ENCODE measurements at regions not wholly inside any gene's neighbourhood (a gene's known extent, or its start where the extent isn't known, plus 50 kb on each side); places are given as distances from the start of the nearest gene placed in this dataset.

GRCh38 chr1:30345491-30346130, 377.8 kb downstream of the MATN1 start:
- peak in 1 of 2 experiments; percentile 36 for DNase-seq

DNA sequence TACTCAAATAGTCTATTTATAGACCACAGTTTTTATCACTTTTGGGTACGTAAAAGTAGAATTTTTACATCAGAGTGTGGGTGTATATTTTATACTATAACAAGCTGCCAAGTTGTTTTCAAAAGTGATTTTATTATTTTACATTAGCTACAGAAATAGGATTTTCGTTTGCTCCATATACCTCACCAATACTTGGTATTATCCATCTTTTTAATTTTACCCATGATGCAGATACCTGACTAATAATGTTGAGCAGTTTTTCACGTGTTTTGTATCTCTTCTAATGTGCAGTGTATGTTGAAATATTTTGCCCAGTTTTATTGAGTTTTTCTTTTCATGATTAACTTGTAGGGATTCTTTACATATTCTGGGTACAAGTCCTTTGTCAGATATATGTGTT, 379.8 kb downstream of the MATN1 start:
- DNase-seq, result no peak

DNA sequence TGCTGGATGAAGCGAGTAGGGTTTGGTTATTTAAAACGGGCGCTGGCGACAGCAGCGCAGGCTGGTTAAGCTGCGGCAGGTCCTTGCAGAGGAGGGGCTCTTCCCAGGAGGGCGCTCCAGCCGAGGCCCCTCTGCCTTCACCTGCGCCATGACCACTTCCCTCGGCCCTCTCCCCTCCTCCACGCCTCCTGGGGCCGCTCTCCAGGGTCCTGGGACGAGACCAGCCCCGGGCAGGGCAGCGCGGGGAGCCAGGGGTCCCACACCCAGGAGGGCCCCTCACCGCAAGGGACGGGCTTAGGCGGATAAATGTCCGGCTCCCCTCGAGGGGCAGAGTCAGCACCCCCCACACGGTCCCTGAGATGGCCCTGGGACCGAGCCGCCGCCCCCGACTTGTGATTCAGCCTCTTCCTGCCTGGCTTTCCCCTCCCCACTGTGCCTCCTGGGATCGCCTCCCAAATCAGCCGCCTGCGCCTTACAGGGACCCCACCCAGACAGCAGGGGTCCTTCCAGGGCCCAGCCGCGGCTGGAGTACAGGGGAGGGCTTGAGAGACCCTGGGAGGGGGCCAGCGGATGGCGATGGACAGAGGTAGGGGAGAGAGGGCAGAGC, 380.7 kb downstream of the MATN1 start:
- DNase-seq, result no peak

- DNase-seq, result no peak
Measured at GRCh38 chr1:30340934-30341333, 382.5 kb downstream of the MATN1 start.

DNA sequence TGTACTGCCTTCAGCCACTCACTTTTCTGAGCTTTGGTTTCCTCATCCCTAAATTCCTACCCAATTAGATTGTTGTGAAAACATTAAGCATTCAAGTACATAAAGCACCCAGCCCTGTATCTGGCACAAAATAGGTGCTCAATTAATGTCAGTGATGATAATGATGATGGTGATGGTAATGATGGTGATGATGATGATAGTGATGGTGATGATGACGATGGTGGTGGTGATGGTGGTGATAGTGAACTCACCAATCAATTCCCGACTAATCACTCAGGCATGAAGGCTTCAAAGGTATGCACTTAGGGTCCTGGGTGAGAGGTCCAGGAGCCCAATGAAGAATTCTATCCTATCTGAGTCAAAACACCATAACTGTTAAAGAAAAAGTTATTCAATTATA, 383.5 kb downstream of the MATN1 start:
- no peak for DNase-seq

- no peak for DNase-seq
Measured at GRCh38 chr1:30338765-30339164, 384.6 kb downstream of the MATN1 start.

GRCh38 chr1:30337324-30337620, 386.1 kb downstream of the MATN1 start:
- no peak for DNase-seq

GRCh38 chr1:30336550-30337323, 386.6 kb downstream of the MATN1 start:
- DNase-seq, result no peak

DNA sequence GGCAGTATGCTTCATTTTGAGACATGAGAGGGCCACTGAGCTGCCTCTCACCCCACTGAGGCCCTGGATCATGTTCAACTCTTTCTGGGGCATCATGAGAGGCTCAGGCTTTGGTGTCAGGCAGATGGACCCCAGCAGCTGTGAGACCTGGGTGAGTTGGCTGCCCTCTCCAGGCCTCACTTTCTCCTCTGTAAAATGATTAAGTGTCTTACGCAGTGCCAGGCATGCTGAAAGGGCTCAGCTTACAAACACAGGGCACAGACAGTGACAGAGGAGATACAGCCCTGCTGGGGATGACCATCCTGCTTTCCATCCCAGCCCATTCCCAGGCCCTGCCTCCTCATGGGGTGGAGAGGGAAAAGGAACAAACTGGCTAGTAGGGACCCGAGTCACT, 387.4 kb downstream of the MATN1 start:
- DNase-seq, result no peak

DNA sequence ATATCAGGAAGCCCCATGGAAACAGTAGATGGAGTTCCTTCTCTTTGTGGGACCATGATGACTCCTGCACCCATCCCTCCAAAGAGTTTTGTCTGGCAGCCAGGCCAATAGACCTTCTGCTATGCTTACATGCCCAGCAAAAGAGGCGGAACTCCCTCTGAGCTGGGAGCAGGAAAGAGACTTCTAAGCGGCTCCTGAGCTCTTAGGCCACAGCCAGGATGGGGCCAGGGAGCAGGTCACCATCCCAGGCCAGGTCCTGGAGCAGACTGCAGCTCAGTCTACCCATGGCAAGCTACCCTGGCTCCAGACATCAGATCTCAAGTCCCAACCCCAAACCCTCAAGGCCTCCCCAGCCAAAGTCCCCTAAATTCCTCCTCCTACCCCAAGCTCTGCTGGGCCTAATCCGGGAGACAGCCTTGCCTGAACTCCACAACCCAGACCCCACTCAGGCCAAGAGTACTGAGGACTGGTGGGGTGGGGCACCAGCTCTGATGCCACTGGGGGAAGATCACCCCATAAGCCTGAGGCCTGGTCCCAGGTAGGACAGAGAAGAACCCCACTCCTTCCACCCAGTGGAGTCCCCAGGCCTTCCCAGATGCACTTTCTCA, 387.9 kb downstream of the MATN1 start:
- no peak for DNase-seq

DNA sequence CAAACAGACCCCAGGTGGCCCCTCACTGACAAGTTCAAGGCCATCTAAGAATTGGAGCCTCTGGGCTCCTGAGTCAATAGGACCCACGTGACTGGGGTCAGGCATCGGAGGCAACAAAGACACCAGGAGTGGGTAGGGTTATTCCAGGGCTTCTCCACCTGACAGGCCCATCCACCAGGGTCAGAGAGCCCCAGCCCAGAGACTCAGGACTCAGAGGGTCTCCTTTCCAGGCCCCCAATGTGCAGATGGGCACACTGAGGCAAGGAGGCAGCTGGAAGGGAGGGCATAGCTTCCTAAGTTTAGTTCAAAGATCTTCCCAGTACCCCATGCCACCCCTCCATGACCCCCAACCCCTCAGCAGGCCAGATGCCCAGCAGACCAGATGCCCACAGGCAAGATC, 388.6 kb downstream of the MATN1 start:
- DNase-seq, result no peak

DNA sequence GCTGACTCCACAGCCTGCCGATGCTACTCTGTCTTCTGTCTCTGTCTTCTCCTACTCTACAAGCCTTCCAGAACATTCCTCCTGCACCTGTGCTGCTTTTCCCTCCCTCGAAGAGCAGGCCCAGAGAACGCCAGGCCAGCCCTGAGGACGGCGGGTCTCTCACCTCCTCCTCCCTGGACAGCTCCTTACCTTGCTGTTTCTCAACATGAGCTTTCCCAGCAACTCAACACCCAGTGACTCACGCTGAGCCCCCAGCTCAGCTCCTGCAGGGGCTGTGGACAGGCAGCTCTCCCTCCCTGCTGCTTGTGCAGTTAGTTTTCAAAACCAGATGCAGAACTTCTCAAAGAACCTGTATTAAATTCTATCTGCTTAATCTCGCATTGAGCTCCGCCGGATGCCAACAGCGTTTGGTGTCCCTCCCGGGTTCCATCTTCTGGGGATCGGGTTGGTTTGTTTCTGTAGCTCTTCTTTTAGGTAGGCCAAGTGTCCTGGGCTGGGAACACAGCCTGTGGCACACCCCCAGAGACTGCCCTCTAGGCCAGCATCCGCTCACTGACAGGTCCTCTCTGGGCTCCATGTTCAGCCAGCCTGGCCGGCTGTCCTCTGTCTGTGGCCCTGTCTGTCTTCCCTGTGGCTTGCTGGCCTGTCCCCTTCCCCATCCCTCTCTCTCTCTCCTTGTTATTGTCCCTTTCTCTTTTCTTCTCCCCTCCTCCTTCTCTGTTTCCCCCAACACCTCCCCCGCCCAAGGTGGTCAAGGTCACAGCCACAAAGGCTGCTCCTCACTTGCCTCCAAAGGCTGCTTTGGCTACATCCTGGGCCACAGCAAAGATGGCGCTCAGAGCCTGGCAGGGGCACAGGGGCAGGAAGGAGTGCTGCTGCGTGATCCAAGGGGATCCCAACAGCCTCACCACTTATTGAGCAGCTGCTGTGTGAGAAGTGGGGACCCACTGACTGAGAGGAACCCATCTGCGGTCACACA, 391.0 kb downstream of the MATN1 start:
- no peak for DNase-seq

GRCh38 chr1:30331415-30332065, 391.8 kb downstream of the MATN1 start:
- no peak for DNase-seq

- no peak for DNase-seq
Measured at GRCh38 chr1:30330644-30331043, 392.7 kb downstream of the MATN1 start.

DNA sequence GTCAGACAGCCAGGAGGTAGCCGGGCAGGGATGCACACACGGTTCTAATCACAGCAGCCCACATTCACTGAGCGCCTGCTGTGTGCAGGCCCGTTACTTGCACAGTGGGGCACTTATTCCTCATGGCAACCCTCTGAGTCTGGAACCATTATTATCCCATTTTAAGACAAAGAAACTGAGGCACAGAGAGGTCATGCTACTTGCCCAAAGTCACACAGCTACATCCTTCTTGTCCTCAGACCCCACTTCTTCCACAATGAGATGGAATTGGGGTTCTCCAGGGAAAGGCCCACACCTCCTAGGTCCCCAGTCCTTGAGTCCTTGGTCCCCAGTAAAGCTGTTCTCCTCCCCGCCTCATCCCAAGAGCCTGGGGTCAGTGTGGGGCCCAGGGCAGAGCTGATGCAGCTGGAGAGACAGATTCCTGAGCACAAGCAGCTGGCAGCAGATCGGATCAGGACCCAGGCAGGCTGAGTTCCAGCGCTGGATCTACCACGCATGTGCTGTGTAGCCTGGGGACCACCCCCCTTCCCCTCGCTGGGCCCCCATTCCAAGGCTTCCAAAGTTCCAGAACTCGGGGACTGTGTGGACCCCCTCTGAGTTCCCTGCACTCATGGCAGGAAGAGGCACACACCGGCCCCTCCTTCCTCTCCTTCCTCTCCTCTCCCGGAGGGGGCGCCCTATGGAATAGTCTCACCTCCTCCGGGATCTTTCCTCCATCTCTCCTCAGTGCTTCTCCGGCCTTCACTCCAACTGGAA, 393.4 kb downstream of the MATN1 start:
- no peak for DNase-seq

DNA sequence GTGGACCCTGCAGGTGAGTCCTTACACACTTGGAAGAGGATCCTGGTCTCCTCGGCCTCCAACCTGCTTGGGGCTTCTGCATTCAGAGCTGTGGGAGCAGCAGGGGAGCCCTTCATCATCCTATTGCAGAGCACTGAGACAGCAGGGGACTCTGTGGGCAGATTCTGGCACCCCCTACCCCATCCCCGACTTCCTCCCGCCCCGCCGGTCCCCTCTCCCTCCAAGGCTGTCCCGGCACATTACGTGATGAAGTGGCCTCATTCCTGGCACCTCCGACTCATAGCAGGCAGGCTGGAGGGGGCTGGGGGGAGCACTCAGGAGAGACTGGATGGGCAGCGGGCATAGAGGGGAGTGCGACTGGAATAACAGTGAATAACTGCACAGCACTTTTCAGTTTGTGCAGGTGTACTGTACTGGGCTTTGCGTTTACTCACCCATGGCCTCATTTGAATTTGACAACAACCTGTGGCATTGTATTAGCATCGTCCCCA, 394.1 kb downstream of the MATN1 start:
- DNase-seq, result no peak

DNA sequence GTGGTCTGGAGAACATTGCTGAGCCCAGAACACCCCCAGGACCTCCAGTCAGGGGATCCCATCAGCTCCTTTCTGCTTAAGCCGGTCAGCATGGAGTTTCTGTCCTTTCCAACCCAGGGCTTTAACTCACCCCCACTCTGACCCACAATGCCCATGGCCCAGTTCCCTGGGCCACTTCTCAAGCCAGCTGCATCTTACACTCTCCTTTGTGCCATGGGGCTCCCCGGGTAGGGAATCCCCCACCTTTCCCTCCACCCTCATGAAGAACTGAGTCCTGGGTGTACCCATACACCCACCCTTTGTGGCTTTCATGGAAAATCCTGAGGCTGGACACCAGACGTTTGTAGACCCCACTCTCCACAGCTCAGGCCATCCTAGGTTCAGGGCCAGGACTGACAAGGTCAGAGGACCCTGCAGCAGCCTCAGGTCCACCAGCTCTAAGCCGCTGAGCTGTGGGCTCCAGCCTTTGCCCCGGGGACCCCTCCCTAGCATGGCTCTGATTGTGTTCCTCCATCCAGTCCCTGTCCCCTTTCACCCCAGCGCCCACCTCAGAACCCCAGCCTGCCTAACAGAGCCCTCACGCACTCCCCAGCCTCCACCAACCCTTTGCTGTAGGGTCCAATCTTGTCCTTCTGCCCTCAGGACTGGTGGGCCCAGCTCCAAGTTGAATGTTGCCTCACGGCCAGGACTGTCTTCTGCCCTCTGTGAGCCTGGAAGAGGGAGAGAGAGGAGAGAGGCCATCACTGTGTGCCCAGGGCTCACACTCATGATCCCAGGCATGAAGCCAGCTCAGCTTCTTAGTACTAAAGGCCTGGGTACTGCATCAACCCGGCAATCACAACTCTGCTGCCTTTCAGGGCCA, 394.8 kb downstream of the MATN1 start:
- no peak for DNase-seq

DNA sequence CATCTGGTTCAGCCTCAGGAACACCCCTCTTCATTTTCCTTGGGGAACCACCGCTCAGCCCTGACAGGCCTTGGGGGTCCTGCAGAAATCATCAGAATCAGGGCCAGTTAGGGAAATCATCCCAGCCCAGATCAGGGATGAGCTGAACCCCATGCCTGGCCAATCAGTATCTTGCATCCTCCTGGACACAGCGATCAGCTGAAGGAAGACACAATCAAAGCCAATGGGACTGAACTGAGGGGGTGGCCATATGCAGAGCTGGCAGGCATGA, 395.4 kb downstream of the MATN1 start:
- no peak for DNase-seq

- no peak for DNase-seq
Measured at GRCh38 chr1:30327370-30328099, 395.9 kb downstream of the MATN1 start.

DNA sequence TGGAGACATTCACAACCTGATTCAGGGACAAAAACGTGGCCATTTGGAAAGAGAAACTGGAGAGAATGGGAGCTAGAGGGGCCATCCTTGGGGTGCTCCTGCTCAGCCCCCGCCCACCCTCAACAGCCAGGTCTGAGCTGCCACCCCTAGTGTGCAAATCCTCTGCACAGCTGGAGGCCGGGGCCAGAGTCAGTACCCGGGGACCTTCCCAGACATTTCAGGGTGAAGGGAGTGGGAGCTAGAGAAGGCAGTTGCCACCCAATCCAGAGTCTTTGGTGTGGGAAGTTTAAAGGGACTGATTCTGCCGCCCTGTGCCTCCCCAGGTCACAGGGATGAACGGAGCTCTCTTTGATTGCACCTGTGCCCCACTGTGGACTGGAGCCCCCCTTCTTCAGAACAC, 397.4 kb downstream of the MATN1 start:
- DNase-seq, result no peak
